GM12875 (cell line): ENCODE measurements at regions not wholly inside any gene's neighbourhood (a gene's known extent, or its start where the extent isn't known, plus 50 kb on each side); places are given as distances from the start of the nearest gene placed in this dataset.

Source experiments
- H3K4me3 ChIP-seq: one replicate; pipeline ENCODE4 v1.5.1; 2011; ENCODE audit warnings: low read depth, low read length, control low read depth
- TF ChIP-seq, protein P1 (sequence below): IDR thresholded peaks from 2 replicates; pipeline ENCODE4 v1.5.1; 2011; ENCODE audit warnings: low read depth, mild to moderate bottlenecking, control low read depth, inconsistent platforms, low read length, moderate library complexity, borderline replicate concordance; ENCODE audit not compliant: insufficient read depth

DNA sequence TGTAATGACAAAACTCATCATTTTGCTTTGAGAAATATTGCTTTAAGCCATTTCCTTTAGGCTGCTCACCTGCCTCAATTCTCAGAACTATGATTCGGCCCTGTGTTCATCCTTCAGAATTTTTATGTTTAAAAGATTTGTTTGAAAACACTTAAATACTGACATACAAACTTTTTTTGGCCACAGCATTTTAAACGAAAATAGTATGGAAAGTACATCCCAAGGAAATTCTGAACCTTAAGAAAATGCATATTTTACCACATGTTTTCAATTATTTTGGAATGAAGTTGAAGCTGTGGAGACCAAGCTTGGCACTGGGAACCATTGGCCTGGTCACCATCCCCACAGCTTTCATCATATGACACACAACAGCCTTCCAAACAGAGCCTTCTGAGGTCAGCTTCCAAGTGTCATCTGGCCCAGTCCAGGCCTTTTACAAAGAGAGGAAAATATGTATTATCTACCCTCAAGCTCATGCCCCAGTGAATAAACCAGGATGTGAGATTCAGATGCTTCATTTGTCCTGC lies 83.3 kb downstream of the SOD2 start:
- no peak overlapping the region for H3K4me3 ChIP-seq
- TF ChIP-seq, protein P1, sequence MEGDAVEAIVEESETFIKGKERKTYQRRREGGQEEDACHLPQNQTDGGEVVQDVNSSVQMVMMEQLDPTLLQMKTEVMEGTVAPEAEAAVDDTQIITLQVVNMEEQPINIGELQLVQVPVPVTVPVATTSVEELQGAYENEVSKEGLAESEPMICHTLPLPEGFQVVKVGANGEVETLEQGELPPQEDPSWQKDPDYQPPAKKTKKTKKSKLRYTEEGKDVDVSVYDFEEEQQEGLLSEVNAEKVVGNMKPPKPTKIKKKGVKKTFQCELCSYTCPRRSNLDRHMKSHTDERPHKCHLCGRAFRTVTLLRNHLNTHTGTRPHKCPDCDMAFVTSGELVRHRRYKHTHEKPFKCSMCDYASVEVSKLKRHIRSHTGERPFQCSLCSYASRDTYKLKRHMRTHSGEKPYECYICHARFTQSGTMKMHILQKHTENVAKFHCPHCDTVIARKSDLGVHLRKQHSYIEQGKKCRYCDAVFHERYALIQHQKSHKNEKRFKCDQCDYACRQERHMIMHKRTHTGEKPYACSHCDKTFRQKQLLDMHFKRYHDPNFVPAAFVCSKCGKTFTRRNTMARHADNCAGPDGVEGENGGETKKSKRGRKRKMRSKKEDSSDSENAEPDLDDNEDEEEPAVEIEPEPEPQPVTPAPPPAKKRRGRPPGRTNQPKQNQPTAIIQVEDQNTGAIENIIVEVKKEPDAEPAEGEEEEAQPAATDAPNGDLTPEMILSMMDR: no peak

DNA sequence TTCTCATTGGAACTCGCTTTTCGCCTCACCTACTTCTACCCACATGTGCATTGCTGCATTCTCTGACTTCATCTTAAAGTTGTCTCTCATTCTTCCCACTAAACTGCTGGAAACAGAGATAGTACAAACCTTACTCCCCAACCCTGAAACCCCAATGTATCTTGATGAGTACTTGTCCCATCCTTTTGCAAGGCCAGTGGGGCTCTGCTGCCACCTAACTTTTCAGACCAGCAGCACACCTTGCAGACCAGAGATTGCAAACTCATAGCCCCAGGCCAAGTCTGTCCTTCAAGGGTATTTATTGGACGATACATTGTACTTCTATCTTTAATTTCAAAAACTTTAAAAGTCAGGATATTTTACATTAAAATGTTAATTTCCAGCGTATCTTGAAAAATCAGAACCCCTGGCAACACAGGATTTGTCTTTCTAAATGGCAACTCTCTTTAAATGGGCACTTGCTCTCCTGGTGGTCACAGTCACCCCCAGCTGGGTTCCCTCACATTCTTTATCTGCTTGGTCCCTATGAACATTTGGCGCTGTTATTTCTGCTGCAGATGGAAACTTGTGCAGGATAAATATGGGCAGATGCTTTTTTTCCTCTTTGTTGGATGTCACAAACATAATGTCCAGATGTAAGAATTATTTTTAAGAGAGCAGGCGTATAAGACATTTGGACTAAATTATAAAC lies 83.9 kb downstream of the SOD2 start:
- no peak overlapping the region for H3K4me3 ChIP-seq
- TF ChIP-seq, protein P1: peak; percentile 82

DNA sequence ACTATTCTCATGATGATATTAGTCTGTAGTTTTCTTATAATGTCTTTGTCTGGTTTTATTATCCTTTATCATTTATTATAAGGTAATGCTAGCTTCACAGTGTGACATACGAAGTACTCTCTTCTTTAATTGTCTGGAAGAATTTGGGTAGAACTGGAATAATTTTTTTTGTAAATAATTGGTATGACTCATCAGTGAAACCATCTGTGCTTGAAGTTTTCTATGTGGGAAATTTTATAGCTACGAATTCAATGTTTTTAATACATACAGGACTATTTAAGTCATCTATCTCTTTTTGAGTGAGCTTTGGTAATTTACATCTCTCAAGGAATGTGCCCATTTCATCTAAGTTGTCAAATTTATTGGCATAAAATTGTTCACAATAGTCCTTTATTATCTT lies 86.3 kb downstream of the SOD2 start:
- H3K4me3 ChIP-seq: no peak overlapping the region
- TF ChIP-seq, protein P1: no peak

DNA sequence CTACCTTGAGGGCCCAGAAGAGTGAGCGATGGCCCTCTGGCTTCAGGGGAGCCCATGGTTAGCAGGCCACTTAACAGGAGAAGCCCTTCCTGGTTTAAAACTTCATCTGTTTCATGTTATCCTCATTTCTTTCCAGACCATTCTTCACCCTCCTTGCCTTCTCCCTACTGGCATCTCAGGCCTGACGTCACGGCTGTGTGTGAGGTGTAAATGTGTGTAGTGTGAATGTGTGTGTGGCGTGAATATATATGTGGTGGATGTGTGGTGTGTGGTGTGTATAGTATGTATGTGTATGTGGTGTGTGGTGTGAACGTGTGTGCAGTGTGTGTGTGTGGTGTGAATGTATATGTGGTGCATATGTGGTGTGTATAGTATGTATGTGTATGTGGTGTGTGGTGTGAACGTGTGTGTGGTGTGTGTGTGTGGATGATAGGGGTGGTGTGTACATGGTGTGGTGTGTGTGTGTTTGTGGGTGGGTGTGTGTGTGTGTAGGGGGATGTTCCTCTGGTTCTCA lies 88.5 kb downstream of the SOD2 start:
- no peak overlapping the region for H3K4me3 ChIP-seq
- TF ChIP-seq, protein P1: no peak

DNA sequence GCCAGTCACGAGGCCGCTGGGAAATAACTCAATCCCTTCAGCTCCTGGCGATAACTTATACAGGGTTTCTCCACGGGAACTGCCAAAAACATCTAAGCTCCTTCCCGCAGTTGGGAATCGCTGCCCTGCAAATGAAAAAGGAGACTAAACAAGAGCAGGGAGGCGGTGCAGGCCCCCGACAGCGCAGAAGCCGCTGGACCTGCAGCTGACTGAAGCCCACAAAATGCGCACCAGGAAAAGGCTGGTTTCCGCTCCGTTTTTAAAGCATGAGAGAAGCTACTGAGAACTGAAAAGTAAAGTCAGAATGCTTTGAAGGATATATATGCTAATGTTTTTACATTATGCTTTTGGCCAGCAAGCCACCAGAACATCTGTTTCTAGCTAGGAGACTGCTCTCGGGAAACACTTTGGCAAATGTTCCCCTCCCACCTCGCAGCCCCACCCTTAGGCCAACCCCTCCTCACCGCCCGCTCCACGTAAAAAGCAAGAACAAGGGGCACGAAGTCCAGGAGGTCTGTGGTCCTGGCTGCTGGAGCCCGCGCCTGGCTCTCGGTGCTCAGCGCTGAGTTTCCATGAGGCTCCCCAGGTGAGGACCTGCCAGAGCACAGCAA lies 90.5 kb downstream of the SOD2 start:
- TF ChIP-seq, protein P1: no peak
- no peak overlapping the region for H3K4me3 ChIP-seq

DNA sequence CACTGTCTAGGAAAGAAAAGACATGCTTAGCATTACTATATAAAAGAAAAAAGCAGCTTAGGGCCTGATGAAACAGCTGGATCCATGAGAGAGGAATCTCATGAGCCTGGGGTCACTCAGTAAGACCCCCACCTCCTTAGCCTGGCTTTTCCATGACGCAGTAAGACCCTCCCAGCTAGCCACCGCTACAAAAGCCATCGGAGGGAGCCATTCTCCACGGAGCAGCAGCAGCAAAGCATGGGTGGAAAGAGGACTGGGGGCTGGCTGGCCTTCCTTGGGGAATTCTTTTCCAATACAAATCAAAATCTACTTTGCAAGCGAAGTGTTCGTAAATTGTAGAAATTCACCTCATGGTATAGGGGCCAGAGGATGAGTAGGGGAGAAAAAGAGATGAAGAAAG lies 91.8 kb downstream of the SOD2 start:
- TF ChIP-seq, protein P1: no peak

DNA sequence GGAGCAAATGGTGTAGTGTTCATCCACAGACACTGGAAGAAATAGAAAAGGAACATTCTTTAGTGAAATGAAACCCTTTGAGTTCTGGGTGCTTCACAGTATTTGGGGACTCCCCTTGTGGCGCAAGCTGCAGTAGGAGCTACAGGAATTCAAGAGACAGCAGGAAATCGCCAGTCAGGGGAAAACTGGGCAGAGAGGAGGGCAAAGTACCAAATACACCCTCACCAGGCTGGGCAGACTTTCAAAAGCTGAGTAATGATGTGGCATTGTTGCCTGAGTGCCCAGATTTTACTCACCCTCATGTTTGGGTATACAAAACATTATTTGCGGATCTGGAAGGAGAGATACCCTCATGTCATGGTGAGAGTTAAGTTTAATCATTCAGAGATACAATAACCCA lies 97.9 kb downstream of the SOD2 start:
- TF ChIP-seq, protein P1: no peak
- no peak overlapping the region for H3K4me3 ChIP-seq

More for the DNA sequence above, 91.8 kb downstream of the SOD2 start:
- no peak overlapping the region for H3K4me3 ChIP-seq
